ENCODE measurements at regions not wholly inside any gene's neighbourhood (a gene's known extent, or its start where the extent isn't known, plus 50 kb on each side); places are given as distances from the start of the nearest gene placed in this dataset.
"Not testable (repeated sequence)": the region's sequence is repeated elsewhere in the genome, so short reads cannot be mapped to it uniquely, and the experiment has no call there.

- Mint-ChIP-seq H3K36me3 (no peaks in the 10 kb centered on the region), H3K27ac (no peak overlapping the region), H3K4me3 (no peak overlapping the region), H3K4me1 (no peaks in the 10 kb centered on the region), H3K27me3 (no peaks in the 10 kb centered on the region), H3K9me3 (peaks cover 1% of the 10 kb centered on the region)
- ATAC-seq (ENCODE audit: low read depth) (no peak), DNase-seq (no peak)
- POLR2A ChIA-PET = no interaction called here
Observed at GRCh38 chr6:96410467-96410866, 111.1 kb upstream of the UFL1 start.

DNA sequence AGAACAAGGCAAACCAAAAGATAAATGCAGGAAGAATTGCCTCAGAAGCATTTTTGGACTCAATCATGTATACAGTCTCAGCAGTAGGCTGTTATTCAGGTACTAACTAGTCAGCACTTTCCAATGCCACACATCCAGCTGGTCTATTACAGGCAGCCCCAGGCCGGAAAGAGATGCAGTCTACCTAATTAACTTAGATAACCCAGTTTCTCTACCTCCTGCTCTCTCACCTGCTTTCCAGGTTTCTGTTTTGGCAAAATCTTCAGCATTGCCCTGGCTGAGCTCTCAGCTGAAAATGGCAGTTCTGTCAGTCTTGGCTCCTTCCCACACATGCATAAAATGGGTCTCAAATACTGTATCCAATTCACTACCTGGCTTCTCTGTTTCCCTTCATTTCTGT lies 101.3 kb upstream of the UFL1 start:
- ATAC-seq (ENCODE audit: low read depth) (no peak), DNase-seq (no peak)
- Mint-ChIP-seq H3K36me3 (no peaks in the 10 kb centered on the region), H3K4me1 (no peaks in the 10 kb centered on the region), H3K9me3 (no peaks in the 10 kb centered on the region), H3K27ac (no peak overlapping the region), H3K27me3 (no peaks in the 10 kb centered on the region), H3K4me3 (no peak overlapping the region)
- POLR2A ChIA-PET = no interaction called here

DNA sequence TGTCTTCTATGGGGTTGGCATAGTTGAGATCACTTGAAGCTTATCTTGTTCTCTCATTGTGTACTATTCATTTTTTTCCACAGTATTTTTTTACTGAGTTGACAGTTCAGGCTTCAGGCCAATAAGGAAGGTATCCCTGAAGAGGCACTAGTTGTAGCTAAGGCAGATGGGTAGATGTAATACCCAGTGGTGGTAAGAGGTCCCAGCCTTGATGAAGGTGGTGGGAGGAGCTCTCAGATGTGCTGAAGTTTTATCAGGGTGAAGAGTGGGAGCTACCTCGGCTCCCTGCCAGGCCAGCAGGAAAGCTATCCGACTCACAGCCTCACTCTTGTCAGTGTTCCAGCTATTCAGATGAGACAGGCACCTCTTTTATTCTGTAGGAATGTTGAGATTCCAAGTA lies 87.7 kb upstream of the UFL1 start:
- POLR2A ChIA-PET = no interaction called here
- Mint-ChIP-seq H3K27ac (no peak overlapping the region), H3K36me3 (no peaks in the 10 kb centered on the region), H3K4me1 (no peaks in the 10 kb centered on the region), H3K4me3 (no peak overlapping the region), H3K9me3 (peaks cover 11% of the 10 kb centered on the region), H3K27me3 (no peaks in the 10 kb centered on the region)
- DNase-seq = no peak
- ATAC-seq (ENCODE audit: low read depth) = no peak

DNA sequence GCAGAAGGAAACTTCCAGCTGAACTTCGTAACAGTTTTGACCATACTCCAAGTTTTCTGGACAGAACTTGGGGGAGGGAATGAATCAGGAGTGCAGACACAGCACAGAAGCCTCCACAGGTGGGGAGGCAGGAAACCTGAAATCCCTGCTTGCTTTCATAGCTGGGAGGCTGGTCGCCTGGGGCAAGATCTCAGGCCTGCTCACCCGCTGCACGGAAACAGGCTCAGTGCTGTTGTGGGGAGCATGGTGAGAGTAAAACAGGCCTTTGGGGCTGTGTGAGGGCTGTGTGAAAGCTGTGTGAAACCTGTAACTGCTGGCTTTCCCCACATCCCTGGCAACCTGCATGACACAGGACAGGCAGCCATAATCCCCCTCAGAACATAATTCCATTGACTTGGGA lies 85.2 kb upstream of the UFL1 start:
- Mint-ChIP-seq H3K4me3 (no peak overlapping the region), H3K36me3 (no peaks in the 10 kb centered on the region), H3K4me1 (no peaks in the 10 kb centered on the region), H3K27ac (no peak overlapping the region), H3K9me3 (peaks cover 6% of the 10 kb centered on the region), H3K27me3 (no peaks in the 10 kb centered on the region)
- ATAC-seq (ENCODE audit: low read depth) = no peak
- no peak for DNase-seq
- POLR2A ChIA-PET = no interaction called here

GRCh38 chr6:96437228-96437627 lies 84.4 kb upstream of the UFL1 start:
- H3K27ac Mint-ChIP-seq; POLR2A ChIA-PET; H3K4me1 Mint-ChIP-seq; ATAC-seq (ENCODE audit: low read depth); H3K9me3 Mint-ChIP-seq; H3K36me3 Mint-ChIP-seq; H3K4me3 Mint-ChIP-seq; DNase-seq; H3K27me3 Mint-ChIP-seq: not testable (repeated sequence)

- peaks cover 2% of the 10 kb centered on the region for H3K9me3 Mint-ChIP-seq
- DNase-seq (no peak), ATAC-seq (ENCODE audit: low read depth) (no peak)
- H3K27me3 Mint-ChIP-seq = no peaks in the 10 kb centered on the region
- H3K4me3 Mint-ChIP-seq = no peak overlapping the region
- H3K27ac Mint-ChIP-seq = no peak overlapping the region
- H3K4me1 Mint-ChIP-seq = no peaks in the 10 kb centered on the region
- H3K36me3 Mint-ChIP-seq = no peaks in the 10 kb centered on the region
- POLR2A ChIA-PET = no interaction called here
Observed at GRCh38 chr6:96450082-96450769, 71.4 kb upstream of the UFL1 start.

- Mint-ChIP-seq H3K27ac (no peak overlapping the region), H3K4me1 (no peaks in the 10 kb centered on the region), H3K27me3 (no peaks in the 10 kb centered on the region), H3K36me3 (no peaks in the 10 kb centered on the region), H3K4me3 (no peak overlapping the region), H3K9me3 (peaks cover 2% of the 10 kb centered on the region)
- POLR2A ChIA-PET = no interaction called here
- no peak for DNase-seq
- ATAC-seq (ENCODE audit: low read depth) = no peak
Observed at GRCh38 chr6:96450770-96451130, 70.9 kb upstream of the UFL1 start.

- ATAC-seq (ENCODE audit: low read depth) = no peak
- Mint-ChIP-seq H3K27me3 (no peaks in the 10 kb centered on the region), H3K4me3 (no peak overlapping the region), H3K27ac (no peak overlapping the region), H3K36me3 (no peaks in the 10 kb centered on the region), H3K9me3 (peaks cover 2% of the 10 kb centered on the region), H3K4me1 (no peaks in the 10 kb centered on the region)
- POLR2A ChIA-PET = no interaction called here
- no peak for DNase-seq
Observed at GRCh38 chr6:96458771-96459170, 62.8 kb upstream of the UFL1 start.

- Mint-ChIP-seq H3K27me3 (no peaks in the 10 kb centered on the region), H3K9me3 (peaks cover 2% of the 10 kb centered on the region), H3K4me3 (no peak overlapping the region), H3K4me1 (no peaks in the 10 kb centered on the region), H3K36me3 (no peaks in the 10 kb centered on the region), H3K27ac (no peak overlapping the region)
- POLR2A ChIA-PET = no interaction called here
- ATAC-seq (ENCODE audit: low read depth) (no peak), DNase-seq (no peak)
Observed at GRCh38 chr6:96460052-96460700, 61.4 kb upstream of the UFL1 start.

DNA sequence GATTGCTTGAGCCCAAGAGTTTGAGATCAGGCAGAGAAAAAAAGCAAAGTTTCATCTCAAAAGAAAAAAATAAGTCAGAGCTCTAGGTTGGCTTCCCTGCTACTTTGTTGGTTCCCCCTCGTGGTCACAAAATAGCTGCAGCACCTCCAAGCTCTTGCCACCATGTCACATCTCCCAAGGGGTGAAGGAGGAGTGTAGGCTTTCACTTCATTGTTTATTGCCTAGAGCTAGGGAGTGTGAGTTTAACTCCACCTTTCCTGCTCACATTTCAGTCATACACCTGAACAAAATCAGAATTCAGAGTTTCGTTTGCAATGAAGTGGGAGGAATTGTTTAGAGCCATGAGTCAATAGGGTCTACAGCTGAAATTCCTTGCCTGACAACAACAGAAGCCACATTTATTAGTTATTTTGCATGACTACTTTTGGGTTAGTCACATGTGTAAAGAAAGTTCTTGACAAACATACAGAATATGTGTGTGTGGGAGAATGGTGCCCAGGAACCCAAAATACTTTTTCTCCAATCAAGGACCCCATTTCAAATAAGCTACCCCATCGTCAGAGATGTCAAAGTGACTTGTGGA lies 56.2 kb upstream of the UFL1 start:
- H3K27me3 Mint-ChIP-seq = peaks cover 3% of the 10 kb centered on the region
- no peaks in the 10 kb centered on the region for H3K9me3 Mint-ChIP-seq
- no peak for ATAC-seq (ENCODE audit: low read depth)
- no peak overlapping the region for H3K27ac Mint-ChIP-seq
- POLR2A ChIA-PET = no interaction called here
- no peaks in the 10 kb centered on the region for H3K36me3 Mint-ChIP-seq
- no peak overlapping the region for H3K4me3 Mint-ChIP-seq
- no peak for DNase-seq
- peaks cover 9% of the 10 kb centered on the region for H3K4me1 Mint-ChIP-seq

GRCh38 chr6:96466147-96466863 lies 55.3 kb upstream of the UFL1 start:
- no peaks in the 10 kb centered on the region for H3K36me3 Mint-ChIP-seq
- POLR2A ChIA-PET = no interaction called here
- no peaks in the 10 kb centered on the region for H3K9me3 Mint-ChIP-seq
- peaks cover 9% of the 10 kb centered on the region for H3K4me1 Mint-ChIP-seq
- no peak overlapping the region for H3K27ac Mint-ChIP-seq
- peak; percentile 66 for ATAC-seq (ENCODE audit: low read depth)
- DNase-seq = no peak
- H3K4me3 Mint-ChIP-seq = peak overlapping the region; percentile 28
- peaks cover 3% of the 10 kb centered on the region for H3K27me3 Mint-ChIP-seq

GRCh38 chr6:96467814-96468213 lies 53.8 kb upstream of the UFL1 start:
- Mint-ChIP-seq H3K27me3 (peaks cover 3% of the 10 kb centered on the region), H3K36me3 (no peaks in the 10 kb centered on the region), H3K4me1 (peaks cover 9% of the 10 kb centered on the region), H3K27ac (no peak overlapping the region), H3K9me3 (no peaks in the 10 kb centered on the region), H3K4me3 (no peak overlapping the region)
- no peak for DNase-seq
- ATAC-seq (ENCODE audit: low read depth) = no peak
- POLR2A ChIA-PET = no interaction called here

GRCh38 chr6:96468281-96468680 lies 53.3 kb upstream of the UFL1 start:
- no peak overlapping the region for H3K27ac Mint-ChIP-seq
- H3K4me3 Mint-ChIP-seq = no peak overlapping the region
- POLR2A ChIA-PET = no interaction called here
- H3K27me3 Mint-ChIP-seq = peaks cover 3% of the 10 kb centered on the region
- DNase-seq (no peak), ATAC-seq (ENCODE audit: low read depth) (no peak)
- peaks cover 9% of the 10 kb centered on the region for H3K4me1 Mint-ChIP-seq
- no peaks in the 10 kb centered on the region for H3K9me3 Mint-ChIP-seq
- H3K36me3 Mint-ChIP-seq = no peaks in the 10 kb centered on the region

GRCh38 chr6:96468681-96469224 lies 52.9 kb upstream of the UFL1 start:
- H3K4me3 Mint-ChIP-seq = no peak overlapping the region

More at GRCh38 chr6:96468681-96469224, 52.9 kb upstream of the UFL1 start:
- ATAC-seq (ENCODE audit: low read depth) (no peak), DNase-seq (no peak)
- H3K36me3 Mint-ChIP-seq = no peaks in the 10 kb centered on the region
- peaks cover 3% of the 10 kb centered on the region for H3K27me3 Mint-ChIP-seq
- peaks cover 9% of the 10 kb centered on the region for H3K4me1 Mint-ChIP-seq
- H3K27ac Mint-ChIP-seq = no peak overlapping the region
- no peaks in the 10 kb centered on the region for H3K9me3 Mint-ChIP-seq
- POLR2A ChIA-PET = no interaction called here
